ENCODE measurements at regions not wholly inside any gene's neighbourhood (a gene's known extent, or its start where the extent isn't known, plus 50 kb on each side); places are given as distances from the start of the nearest gene placed in this dataset.

GRCh38 chr2:10243926-10244270 lies 58.8 kb upstream of the HPCAL1 start:
- H3K4me3 ChIP-seq (ENCODE audit: low read depth, low read length): no peak overlapping the region
- no peak for DNase-seq (ENCODE audit: low read depth)
- no peak for TF ChIP-seq CTCF (IDR thresholded peaks at IDR 0.05; ENCODE audit: insufficient read depth, low read depth, low read length)

- no peak overlapping the region for H3K4me3 ChIP-seq (ENCODE audit: low read depth, low read length)
- no peak for TF ChIP-seq CTCF (IDR thresholded peaks at IDR 0.05; ENCODE audit: insufficient read depth, low read depth, low read length)
- DNase-seq (ENCODE audit: low read depth): no peak
Measured at GRCh38 chr2:10245021-10245420, 57.7 kb upstream of the HPCAL1 start.

- no peak for DNase-seq (ENCODE audit: low read depth)
Measured at GRCh38 chr2:10245661-10246060, 57.0 kb upstream of the HPCAL1 start.

GRCh38 chr2:10246370-10246769 lies 56.3 kb upstream of the HPCAL1 start:
- no peak for DNase-seq (ENCODE audit: low read depth)
- TF ChIP-seq CTCF (IDR thresholded peaks at IDR 0.05; ENCODE audit: insufficient read depth, low read depth, low read length): no peak
- no peak overlapping the region for H3K4me3 ChIP-seq (ENCODE audit: low read depth, low read length)

More at GRCh38 chr2:10245661-10246060, 57.0 kb upstream of the HPCAL1 start:
- no peak for TF ChIP-seq CTCF (IDR thresholded peaks at IDR 0.05; ENCODE audit: insufficient read depth, low read depth, low read length)
- H3K4me3 ChIP-seq (ENCODE audit: low read depth, low read length): no peak overlapping the region

- no peak for TF ChIP-seq CTCF (IDR thresholded peaks at IDR 0.05; ENCODE audit: insufficient read depth, low read depth, low read length)
- DNase-seq (ENCODE audit: low read depth): no peak
- no peak overlapping the region for H3K4me3 ChIP-seq (ENCODE audit: low read depth, low read length)
Measured at GRCh38 chr2:10246831-10247230, 55.9 kb upstream of the HPCAL1 start.

- H3K4me3 ChIP-seq (ENCODE audit: low read depth, low read length): no peak overlapping the region
- no peak for DNase-seq (ENCODE audit: low read depth)
- no peak for TF ChIP-seq CTCF (IDR thresholded peaks at IDR 0.05; ENCODE audit: insufficient read depth, low read depth, low read length)
Measured at GRCh38 chr2:10249798-10250197, 52.9 kb upstream of the HPCAL1 start.

- no peak overlapping the region for H3K4me3 ChIP-seq (ENCODE audit: low read depth, low read length)
- no peak for DNase-seq (ENCODE audit: low read depth)
- TF ChIP-seq CTCF (IDR thresholded peaks at IDR 0.05; ENCODE audit: insufficient read depth, low read depth, low read length): no peak
Measured at GRCh38 chr2:10252224-10252623, 50.5 kb upstream of the HPCAL1 start.
